ENCODE measurements at regions not wholly inside any gene's neighbourhood (a gene's known extent, or its start where the extent isn't known, plus 50 kb on each side); places are given as distances from the start of the nearest gene placed in this dataset.
"Not testable (repeated sequence)": the region's sequence is repeated elsewhere in the genome, so short reads cannot be mapped to it uniquely, and the experiment has no call there.

DNA sequence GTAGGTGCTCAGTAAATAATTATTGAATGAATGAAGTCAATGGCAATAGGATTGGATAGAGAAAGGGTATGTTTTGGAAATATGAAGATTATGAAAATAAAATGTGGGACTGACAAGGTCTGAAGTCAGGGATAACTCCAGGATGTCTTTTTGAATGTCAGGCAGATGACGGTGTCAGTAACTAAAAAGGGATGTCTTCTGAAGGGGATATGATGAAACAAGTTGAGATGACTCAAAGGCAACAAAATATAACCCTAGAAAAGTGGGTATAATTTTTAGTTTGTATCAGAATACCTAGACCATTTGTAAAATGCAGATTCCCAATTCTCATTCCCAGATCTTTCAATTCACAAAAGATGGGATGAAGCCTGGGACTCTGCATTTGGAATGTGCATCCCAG, 257.3 kb upstream of the SGK1 start:
- H3K4me1 ChIP-seq, result no peaks in the 10 kb centered on the region
- POLR2A ChIA-PET, result no interaction called here
- CTCF ChIA-PET, result no interaction called here
- H3K9me3 ChIP-seq, result no peaks in the 10 kb centered on the region
- BruUV-seq (replicated peaks), result no TSS peak
- no peaks in the 10 kb centered on the region for H3K4me1 Mint-ChIP-seq (ENCODE audit: low read depth, unreplicated experiment)
- H3K9me3 Mint-ChIP-seq (ENCODE audit: unreplicated experiment), result no peaks in the 10 kb centered on the region
- no peak overlapping the region for H3K4me3 ChIP-seq (ENCODE audit: low read depth, low read length)
- H3K4me3 Mint-ChIP-seq (ENCODE audit: unreplicated experiment), result no peak overlapping the region
- no peaks in the 10 kb centered on the region for H3K36me3 ChIP-seq (ENCODE audit: control insufficient read depth, insufficient read depth, low read length)
- H3K27me3 Mint-ChIP-seq (ENCODE audit: insufficient read depth, unreplicated experiment), result no peaks in the 10 kb centered on the region
- DNase-seq, result no peak
- TF ChIP-seq, protein P1, sequence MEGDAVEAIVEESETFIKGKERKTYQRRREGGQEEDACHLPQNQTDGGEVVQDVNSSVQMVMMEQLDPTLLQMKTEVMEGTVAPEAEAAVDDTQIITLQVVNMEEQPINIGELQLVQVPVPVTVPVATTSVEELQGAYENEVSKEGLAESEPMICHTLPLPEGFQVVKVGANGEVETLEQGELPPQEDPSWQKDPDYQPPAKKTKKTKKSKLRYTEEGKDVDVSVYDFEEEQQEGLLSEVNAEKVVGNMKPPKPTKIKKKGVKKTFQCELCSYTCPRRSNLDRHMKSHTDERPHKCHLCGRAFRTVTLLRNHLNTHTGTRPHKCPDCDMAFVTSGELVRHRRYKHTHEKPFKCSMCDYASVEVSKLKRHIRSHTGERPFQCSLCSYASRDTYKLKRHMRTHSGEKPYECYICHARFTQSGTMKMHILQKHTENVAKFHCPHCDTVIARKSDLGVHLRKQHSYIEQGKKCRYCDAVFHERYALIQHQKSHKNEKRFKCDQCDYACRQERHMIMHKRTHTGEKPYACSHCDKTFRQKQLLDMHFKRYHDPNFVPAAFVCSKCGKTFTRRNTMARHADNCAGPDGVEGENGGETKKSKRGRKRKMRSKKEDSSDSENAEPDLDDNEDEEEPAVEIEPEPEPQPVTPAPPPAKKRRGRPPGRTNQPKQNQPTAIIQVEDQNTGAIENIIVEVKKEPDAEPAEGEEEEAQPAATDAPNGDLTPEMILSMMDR (IDR thresholded peaks at IDR 0.05; ENCODE audit: insufficient read depth in 1 of 2, low read depth in 1 of 2, low read length in 1 of 2, severe bottlenecking in 1 of 2, unreplicated experiment in 1 of 2), result no peak
- no peaks in the 10 kb centered on the region for H3K36me3 Mint-ChIP-seq (ENCODE audit: insufficient read depth, unreplicated experiment)
- H3K27ac Mint-ChIP-seq (ENCODE audit: unreplicated experiment), result no peak overlapping the region
- H3K27me3 ChIP-seq (replicated peaks; ENCODE audit: control insufficient read depth, insufficient read depth, low read length), result no peaks in the 10 kb centered on the region
- intact Hi-C loops (cut with micrococcal nuclease; ENCODE audit: unreplicated experiment), result no loop called here

DNA sequence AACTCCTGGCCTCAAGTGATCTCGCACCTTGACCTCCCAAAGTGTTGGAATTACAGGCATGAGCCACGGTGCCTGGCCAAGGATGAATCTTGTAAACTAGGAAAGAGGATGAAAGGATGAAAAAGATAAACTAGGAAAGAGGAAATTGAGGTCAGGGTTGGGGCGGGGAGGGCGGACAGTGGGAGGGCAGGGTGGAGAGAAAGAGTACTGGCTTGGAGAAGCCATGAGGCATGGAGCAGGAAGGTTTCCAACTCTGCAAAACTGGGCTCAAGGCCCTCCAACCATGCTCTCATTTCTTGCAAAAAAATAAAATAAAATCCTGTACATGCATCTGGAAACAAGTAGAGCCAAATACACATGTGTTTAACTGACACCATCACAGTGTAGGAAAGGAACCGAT, 256.6 kb upstream of the SGK1 start:
- BruUV-seq (replicated peaks), result no TSS peak
- Mint-ChIP-seq H3K4me3 (ENCODE audit: unreplicated experiment) (no peak overlapping the region), H3K9me3 (ENCODE audit: unreplicated experiment) (no peaks in the 10 kb centered on the region), H3K27ac (ENCODE audit: unreplicated experiment) (no peak overlapping the region), H3K36me3 (ENCODE audit: insufficient read depth, unreplicated experiment) (no peaks in the 10 kb centered on the region), H3K27me3 (ENCODE audit: insufficient read depth, unreplicated experiment) (peaks cover 3% of the 10 kb centered on the region), H3K4me1 (ENCODE audit: low read depth, unreplicated experiment) (no peaks in the 10 kb centered on the region)
- Histone ChIP-seq H3K9me3 (no peaks in the 10 kb centered on the region), H3K36me3 (ENCODE audit: control insufficient read depth, insufficient read depth, low read length) (no peaks in the 10 kb centered on the region), H3K27me3 (replicated peaks; ENCODE audit: control insufficient read depth, insufficient read depth, low read length) (no peaks in the 10 kb centered on the region), H3K4me3 (ENCODE audit: low read depth, low read length) (no peak overlapping the region), H3K4me1 (no peaks in the 10 kb centered on the region)
- TF ChIP-seq, protein P1 (IDR thresholded peaks at IDR 0.05; ENCODE audit: insufficient read depth in 1 of 2, low read depth in 1 of 2, low read length in 1 of 2, severe bottlenecking in 1 of 2, unreplicated experiment in 1 of 2), result no peak
- intact Hi-C loops (cut with micrococcal nuclease; ENCODE audit: unreplicated experiment), result no loop called here
- CTCF ChIA-PET, result no interaction called here
- POLR2A ChIA-PET, result no interaction called here
- no peak for DNase-seq

DNA sequence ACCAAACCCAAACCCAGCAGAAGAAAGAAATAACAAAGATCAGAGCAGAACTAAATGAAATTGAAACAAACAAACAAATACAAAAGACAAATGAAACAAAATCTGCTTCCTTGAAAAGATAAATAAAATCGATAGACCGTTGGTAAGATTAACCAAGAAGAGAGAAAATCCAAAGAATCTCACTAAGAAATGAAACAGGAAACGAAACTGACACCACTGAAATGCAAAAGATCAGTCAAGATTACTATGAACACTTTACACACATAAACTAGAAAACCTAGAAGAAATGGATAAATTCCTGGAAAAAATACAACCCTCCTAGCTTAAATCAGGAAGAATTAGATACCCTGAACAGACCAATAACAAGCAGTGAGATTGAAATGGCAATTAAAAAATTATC, 252.1 kb upstream of the SGK1 start:
- intact Hi-C loops (cut with micrococcal nuclease; ENCODE audit: unreplicated experiment); DNase-seq; H3K4me1 ChIP-seq; POLR2A ChIA-PET; H3K9me3 Mint-ChIP-seq (ENCODE audit: unreplicated experiment); H3K36me3 ChIP-seq (ENCODE audit: control insufficient read depth, insufficient read depth, low read length); H3K4me1 Mint-ChIP-seq (ENCODE audit: low read depth, unreplicated experiment); BruUV-seq (replicated peaks); H3K36me3 Mint-ChIP-seq (ENCODE audit: insufficient read depth, unreplicated experiment); H3K4me3 Mint-ChIP-seq (ENCODE audit: unreplicated experiment); H3K9me3 ChIP-seq; H3K27me3 Mint-ChIP-seq (ENCODE audit: insufficient read depth, unreplicated experiment); CTCF ChIA-PET; H3K27ac Mint-ChIP-seq (ENCODE audit: unreplicated experiment); H3K4me3 ChIP-seq (ENCODE audit: low read depth, low read length); H3K27me3 ChIP-seq (replicated peaks; ENCODE audit: control insufficient read depth, insufficient read depth, low read length): not testable (repeated sequence)

DNA sequence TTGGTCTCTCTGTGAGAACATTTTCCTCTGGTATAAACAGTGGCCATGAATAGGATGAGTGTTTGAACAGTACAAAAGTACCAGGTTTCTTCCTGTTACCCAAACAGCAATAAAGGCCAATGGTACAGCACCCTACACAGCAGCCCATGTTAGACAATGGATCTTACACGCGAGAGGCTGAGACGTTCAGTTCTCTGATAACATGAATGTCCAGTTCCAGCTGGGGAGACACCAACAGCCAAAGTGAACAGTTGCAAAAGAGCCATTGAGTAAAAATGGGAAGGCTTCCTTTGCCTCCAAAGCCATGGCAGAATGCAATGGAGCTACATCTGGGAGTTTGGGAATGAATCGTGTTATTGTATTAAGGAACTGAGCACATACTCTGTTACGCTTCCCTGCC, 246.8 kb upstream of the SGK1 start:
- intact Hi-C loops (cut with micrococcal nuclease; ENCODE audit: unreplicated experiment), result no loop called here
- TF ChIP-seq, protein P1 (IDR thresholded peaks at IDR 0.05; ENCODE audit: insufficient read depth in 1 of 2, low read depth in 1 of 2, low read length in 1 of 2, severe bottlenecking in 1 of 2, unreplicated experiment in 1 of 2), result no peak
- Mint-ChIP-seq H3K36me3 (ENCODE audit: insufficient read depth, unreplicated experiment) (no peaks in the 10 kb centered on the region), H3K4me3 (ENCODE audit: unreplicated experiment) (no peak overlapping the region), H3K4me1 (ENCODE audit: low read depth, unreplicated experiment) (no peaks in the 10 kb centered on the region), H3K27me3 (ENCODE audit: insufficient read depth, unreplicated experiment) (peaks cover under 1% of the 10 kb centered on the region), H3K9me3 (ENCODE audit: unreplicated experiment) (no peaks in the 10 kb centered on the region), H3K27ac (ENCODE audit: unreplicated experiment) (no peak overlapping the region)
- ChIA-PET CTCF (no interaction called here), POLR2A (no interaction called here)
- H3K9me3 ChIP-seq, result no peaks in the 10 kb centered on the region
- no peak overlapping the region for H3K4me3 ChIP-seq (ENCODE audit: low read depth, low read length)
- no peak for DNase-seq
- no peaks in the 10 kb centered on the region for H3K27me3 ChIP-seq (replicated peaks; ENCODE audit: control insufficient read depth, insufficient read depth, low read length)
- H3K4me1 ChIP-seq, result no peaks in the 10 kb centered on the region
- BruUV-seq (replicated peaks), result no TSS peak
- H3K36me3 ChIP-seq (ENCODE audit: control insufficient read depth, insufficient read depth, low read length), result no peaks in the 10 kb centered on the region

Data from Caco-2 (cell line).